Endodermal cell (in vitro differentiated cells): ENCODE measurements at regions not wholly inside any gene's neighbourhood (a gene's known extent, or its start where the extent isn't known, plus 50 kb on each side); places are given as distances from the start of the nearest gene placed in this dataset.
A peak's percentile ranks its signal among the peaks of the same experiment; 100 is the strongest.

ENCODE experiments used
- DNase-seq: peaks from one replicate; pipeline ENCODE4 v3.0.0-alpha.2; 2017
- H3K27ac ChIP-seq: 2 replicates; pipeline ENCODE4 v1.5.1; 2013; ENCODE audit warnings: mild to moderate bottlenecking, low read depth, low read length, moderate library complexity
- H3K27me3 ChIP-seq: 2 replicates; pipeline ENCODE4 v1.6.1; 2013; ENCODE audit warnings: mild to moderate bottlenecking, low read length, moderate library complexity; ENCODE audit not compliant: insufficient read depth, control insufficient read depth, poor library complexity, severe bottlenecking
- H3K36me3 ChIP-seq: 2 replicates; pipeline ENCODE4 v1.7.0; 2013; ENCODE audit warnings: mild to moderate bottlenecking, low read length, moderate library complexity; ENCODE audit not compliant: control insufficient read depth, insufficient read depth
- H3K4me1 ChIP-seq: one replicate; pipeline ENCODE4 v1.7.0; 2013; ENCODE audit warnings: low read length; ENCODE audit not compliant: control insufficient read depth, insufficient read depth
- H3K4me3 ChIP-seq: 2 replicates; pipeline ENCODE4 v1.5.1; 2013; ENCODE audit warnings: mild to moderate bottlenecking, low read length, moderate library complexity
- H3K9ac ChIP-seq: 2 replicates; pipeline ENCODE4 v1.6.1; 2013; ENCODE audit warnings: mild to moderate bottlenecking, low read length, moderate library complexity; ENCODE audit not compliant: poor library complexity, severe bottlenecking; ENCODE audit errors: extremely low read depth
- H3K9me3 ChIP-seq: 2 replicates; pipeline ENCODE4 v1.6.1; 2013; ENCODE audit warnings: mild to moderate bottlenecking, low read length, moderate library complexity; ENCODE audit not compliant: control insufficient read depth
- H3K27ac Mint-ChIP-seq: 2 replicates; pipeline ENCODE4 v1.8.0; 2020; ENCODE audit warnings: mixed read lengths
- H3K27me3 Mint-ChIP-seq: 2 replicates; pipeline ENCODE4 v1.8.0; 2021; ENCODE audit warnings: mild to moderate bottlenecking, mixed read lengths; ENCODE audit not compliant: insufficient read depth
- H3K36me3 Mint-ChIP-seq: 2 replicates; pipeline ENCODE4 v1.8.0; 2020; ENCODE audit warnings: low read depth, mixed read lengths
- H3K4me1 Mint-ChIP-seq: 2 replicates; pipeline ENCODE4 v1.8.0; 2020; ENCODE audit warnings: mixed read lengths
- H3K4me3 Mint-ChIP-seq: 2 replicates; pipeline ENCODE4 v1.8.0; 2020; ENCODE audit warnings: mild to moderate bottlenecking, moderate library complexity, mixed read lengths
- H3K9me3 Mint-ChIP-seq: 2 replicates; pipeline ENCODE4 v1.8.0; 2020; ENCODE audit warnings: mild to moderate bottlenecking, mixed read lengths
- CTCF ChIP-seq: fragments of 200-600 bp; sonication (generic); conservative IDR thresholded peaks from 2 replicates; pipeline ENCODE4 v1.5.0; 2021; ENCODE audit warnings: antibody characterized with exemption, mild to moderate bottlenecking
- WGBS, 2 experiments: methylation state at CpG; one replicate each; pipeline versions ENCODE4 v1.1.5 to v1.1.7; 2013; ENCODE audit warnings: missing lambda C conversion rate in 2 of 2, mixed read lengths in 1 of 2; ENCODE audit not compliant: insufficient coverage in 1 of 2, insufficient read length in 1 of 2; 5-methylcytosine and 5-hydroxymethylcytosine counted together

GRCh38 chr1:93765099-93765498, 83.5 kb upstream of the BCAR3 start:
- Mint-ChIP-seq H3K4me1 (peaks cover 39% of the 10 kb centered on the region), H3K27me3 (peaks cover 24% of the 10 kb centered on the region), H3K27ac (no peak overlapping the region), H3K36me3 (no peaks in the 10 kb centered on the region), H3K9me3 (no peaks in the 10 kb centered on the region), H3K4me3 (no peak overlapping the region)
- peak; percentile 1 for DNase-seq
- Histone ChIP-seq H3K27ac (no peak overlapping the region), H3K9me3 (no peaks in the 10 kb centered on the region), H3K9ac (no peak overlapping the region), H3K27me3 (peaks cover 10% of the 10 kb centered on the region), H3K4me3 (no peak overlapping the region), H3K4me1 (peaks cover 28% of the 10 kb centered on the region), H3K36me3 (no peaks in the 10 kb centered on the region)
- TF ChIP-seq CTCF = no peak

- H3K9me3 Mint-ChIP-seq = no peaks in the 10 kb centered on the region
- TF ChIP-seq CTCF = no peak
- H3K27me3 Mint-ChIP-seq = peaks cover 24% of the 10 kb centered on the region
- no peak overlapping the region for H3K27ac Mint-ChIP-seq
- peaks cover 13% of the 10 kb centered on the region for H3K27me3 ChIP-seq
- H3K9me3 ChIP-seq = no peaks in the 10 kb centered on the region
- H3K4me1 Mint-ChIP-seq = peaks cover 36% of the 10 kb centered on the region
- H3K36me3 ChIP-seq = no peaks in the 10 kb centered on the region
- 98 to 100% methylated on average over 5 of the region's 5 CpGs for WGBS, 2 experiments
- no peaks in the 10 kb centered on the region for H3K36me3 Mint-ChIP-seq
- H3K4me1 ChIP-seq = peaks cover 23% of the 10 kb centered on the region
- no peak overlapping the region for H3K27ac ChIP-seq
- no peak overlapping the region for H3K4me3 Mint-ChIP-seq
- peak; percentile 18 for DNase-seq
- no peak overlapping the region for H3K4me3 ChIP-seq
- no peak overlapping the region for H3K9ac ChIP-seq
These were observed 82.7 kb upstream of the BCAR3 start for GRCh38 chr1:93764366-93764750.

GRCh38 chr1:93763704-93764365, 82.2 kb upstream of the BCAR3 start:
- Mint-ChIP-seq H3K36me3 (no peaks in the 10 kb centered on the region), H3K9me3 (no peaks in the 10 kb centered on the region), H3K27ac (no peak overlapping the region), H3K4me1 (peaks cover 30% of the 10 kb centered on the region), H3K27me3 (peaks cover 24% of the 10 kb centered on the region), H3K4me3 (no peak overlapping the region)
- Histone ChIP-seq H3K4me3 (no peak overlapping the region), H3K36me3 (no peaks in the 10 kb centered on the region), H3K27me3 (peaks cover 15% of the 10 kb centered on the region), H3K27ac (no peak overlapping the region), H3K9ac (no peak overlapping the region), H3K4me1 (peaks cover 19% of the 10 kb centered on the region), H3K9me3 (no peaks in the 10 kb centered on the region)
- WGBS, 2 experiments = 92 to 96% methylated on average over 4 to 5 of the region's 5 CpGs
- peak; percentile 22 for DNase-seq
- no peak for TF ChIP-seq CTCF
